Vagina (tissue), 2 donors: ENCODE measurements at regions not wholly inside any gene's neighbourhood (a gene's known extent, or its start where the extent isn't known, plus 50 kb on each side); places are given as distances from the start of the nearest gene placed in this dataset.

Experiments used
- DNase-seq, 2 donors: peaks; one replicate each; pipeline ENCODE4 v3.0.0-alpha.2; 2017; ENCODE audit errors: extremely low spot score in 2 of 2
- H3K27ac ChIP-seq: fragments of 200-600 bp; sonication (generic); one replicate; pipeline ENCODE4 v1.5.1; 2019
- H3K27me3 ChIP-seq: fragments of 200-600 bp; sonication (generic); one replicate; pipeline ENCODE4 v1.5.1; 2019
- H3K36me3 ChIP-seq, 2 donors: fragments of 200-600 bp; sonication (generic); one replicate each; pipeline ENCODE4 v1.5.1; 2017 to 2019
- H3K4me1 ChIP-seq: fragments of 200-600 bp; sonication (generic); one replicate; pipeline ENCODE4 v1.5.1; 2019
- H3K4me3 ChIP-seq, 2 donors: fragments of 200-600 bp; sonication (generic); 1 replicate in 1 of 2; 2 replicates in 1 of 2; pipeline ENCODE4 v1.5.1; 2016 to 2019
- H3K9me3 ChIP-seq: fragments of 200-600 bp; sonication (generic); one replicate; pipeline ENCODE4 v1.5.1; 2019
- POLR2A ChIP-seq, 2 donors: fragments of 450-650 bp; IDR thresholded peaks; one replicate each; pipeline ENCODE4 v1.6.1; 2017; ENCODE audit warnings: antibody characterized with exemption in 2 of 2, mild to moderate bottlenecking in 2 of 2, moderate library complexity in 2 of 2
- POLR2AphosphoS5 ChIP-seq, 2 donors: sonication (generic); formaldehyde crosslinking; IDR thresholded peaks; one replicate each; pipeline ENCODE4 v1.9.0; 2017; ENCODE audit warnings: antibody characterized with exemption in 2 of 2, mild to moderate bottlenecking in 2 of 2, low read depth in 1 of 2; ENCODE audit not compliant: insufficient read depth in 1 of 2
- intact Hi-C: fragments of 100-400 bp; cut with DNase I; formaldehyde crosslinking; loops from one replicate; pipeline ENCODE4 v1.15.1; 2023
- TF ChIP-seq, protein P1 (sequence below), 3 experiments: fragments of 450-650 bp in 2 of 3; fragments of 200-600 bp in 1 of 3; sonication (generic) in 1 of 3; IDR thresholded peaks; one replicate each; pipeline ENCODE4 v1.5.1; 2017 to 2019; ENCODE audit warnings: antibody characterized with exemption in 3 of 3, mild to moderate bottlenecking in 2 of 3, moderate library complexity in 2 of 3

DNA sequence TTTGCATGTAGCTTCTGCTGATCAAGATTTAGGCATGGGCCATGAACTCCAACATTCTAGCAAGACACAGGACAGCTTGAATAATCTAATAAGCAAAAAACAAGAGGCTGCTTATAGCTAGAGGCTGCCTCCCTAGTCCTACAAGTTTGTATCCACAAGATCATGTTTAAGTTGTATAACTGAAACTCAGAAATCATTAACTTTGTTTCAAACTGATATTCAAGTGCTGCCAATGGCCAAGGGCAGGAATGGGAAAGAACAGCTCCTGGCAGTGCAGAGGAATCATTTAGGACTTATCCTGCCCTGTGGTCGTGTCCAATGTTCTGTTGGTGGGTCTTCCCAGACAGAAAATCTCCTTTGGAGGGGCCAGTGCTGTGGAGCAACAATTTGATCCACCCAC, 209.6 kb upstream of the DDI1 start:
- TF ChIP-seq, protein P1, sequence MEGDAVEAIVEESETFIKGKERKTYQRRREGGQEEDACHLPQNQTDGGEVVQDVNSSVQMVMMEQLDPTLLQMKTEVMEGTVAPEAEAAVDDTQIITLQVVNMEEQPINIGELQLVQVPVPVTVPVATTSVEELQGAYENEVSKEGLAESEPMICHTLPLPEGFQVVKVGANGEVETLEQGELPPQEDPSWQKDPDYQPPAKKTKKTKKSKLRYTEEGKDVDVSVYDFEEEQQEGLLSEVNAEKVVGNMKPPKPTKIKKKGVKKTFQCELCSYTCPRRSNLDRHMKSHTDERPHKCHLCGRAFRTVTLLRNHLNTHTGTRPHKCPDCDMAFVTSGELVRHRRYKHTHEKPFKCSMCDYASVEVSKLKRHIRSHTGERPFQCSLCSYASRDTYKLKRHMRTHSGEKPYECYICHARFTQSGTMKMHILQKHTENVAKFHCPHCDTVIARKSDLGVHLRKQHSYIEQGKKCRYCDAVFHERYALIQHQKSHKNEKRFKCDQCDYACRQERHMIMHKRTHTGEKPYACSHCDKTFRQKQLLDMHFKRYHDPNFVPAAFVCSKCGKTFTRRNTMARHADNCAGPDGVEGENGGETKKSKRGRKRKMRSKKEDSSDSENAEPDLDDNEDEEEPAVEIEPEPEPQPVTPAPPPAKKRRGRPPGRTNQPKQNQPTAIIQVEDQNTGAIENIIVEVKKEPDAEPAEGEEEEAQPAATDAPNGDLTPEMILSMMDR (IDR thresholded peaks at IDR 0.05): no peak
- TF ChIP-seq POLR2AphosphoS5 (IDR thresholded peaks at IDR 0.05; ENCODE audit: insufficient read depth in 1 of 2, low read depth in 1 of 2): no peak
- no peak for TF ChIP-seq POLR2A (IDR thresholded peaks at IDR 0.05)
- no peak overlapping the region for H3K27ac ChIP-seq
- DNase-seq: no peak
- intact Hi-C loops: no loop called here
- no peaks in the 10 kb centered on the region for H3K4me1 ChIP-seq
- H3K9me3 ChIP-seq: no peaks in the 10 kb centered on the region
- no peaks in the 10 kb centered on the region for H3K27me3 ChIP-seq
- H3K36me3 ChIP-seq: no peaks in the 10 kb centered on the region
- H3K4me3 ChIP-seq: no peak overlapping the region

DNA sequence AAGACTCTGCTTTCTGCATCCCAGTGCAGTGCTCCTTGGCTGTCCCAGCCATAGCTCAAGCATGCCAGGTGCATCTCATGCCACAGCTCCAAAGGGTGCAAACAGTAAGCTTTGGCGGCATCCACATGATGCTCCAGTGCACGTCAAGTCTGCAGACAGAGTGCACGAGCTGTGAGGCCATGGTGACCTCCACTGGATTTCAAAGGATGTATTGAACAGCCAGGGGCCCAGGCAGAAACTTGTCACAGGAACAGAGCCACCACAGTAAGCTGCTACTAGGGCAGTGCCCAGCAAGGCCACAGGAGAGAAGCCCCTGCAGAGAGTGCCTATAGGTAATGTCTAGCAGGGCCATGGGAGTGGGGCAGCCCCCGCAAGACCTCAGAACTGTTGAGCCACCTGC, 206.8 kb upstream of the DDI1 start:
- no peak overlapping the region for H3K27ac ChIP-seq
- intact Hi-C loops: no loop called here
- TF ChIP-seq, protein P1 (IDR thresholded peaks at IDR 0.05): no peak
- TF ChIP-seq POLR2A (IDR thresholded peaks at IDR 0.05) (no peak), POLR2AphosphoS5 (IDR thresholded peaks at IDR 0.05; ENCODE audit: insufficient read depth in 1 of 2, low read depth in 1 of 2) (no peak)
- H3K9me3 ChIP-seq: no peaks in the 10 kb centered on the region
- no peaks in the 10 kb centered on the region for H3K36me3 ChIP-seq
- no peak overlapping the region for H3K4me3 ChIP-seq
- no peaks in the 10 kb centered on the region for H3K4me1 ChIP-seq
- H3K27me3 ChIP-seq: no peaks in the 10 kb centered on the region
- DNase-seq: no peak

DNA sequence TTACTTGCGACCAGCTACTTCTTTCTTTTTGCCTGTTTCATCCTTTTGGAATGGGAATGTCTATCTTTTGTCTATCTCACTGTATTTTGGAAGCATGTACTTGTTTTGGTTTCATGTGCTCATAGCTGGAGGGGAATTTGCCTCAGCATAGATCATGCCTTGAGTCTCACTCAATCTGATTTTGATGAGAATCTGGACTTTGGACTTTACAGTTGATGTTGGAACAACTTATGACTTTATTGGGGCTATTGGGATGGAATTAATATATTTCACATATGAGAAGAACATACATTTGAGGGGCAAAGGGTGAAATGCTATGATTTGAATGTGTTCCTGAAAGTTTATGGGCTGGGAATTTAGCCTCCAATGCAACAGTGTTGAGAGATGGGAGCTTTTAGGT, 206.2 kb upstream of the DDI1 start:
- Histone ChIP-seq H3K27ac (no peak overlapping the region), H3K4me3 (no peak overlapping the region), H3K4me1 (no peaks in the 10 kb centered on the region), H3K36me3 (no peaks in the 10 kb centered on the region), H3K27me3 (no peaks in the 10 kb centered on the region), H3K9me3 (no peaks in the 10 kb centered on the region)
- intact Hi-C loops: no loop called here
- DNase-seq: no peak
- TF ChIP-seq, protein P1 (IDR thresholded peaks at IDR 0.05): no peak
- no peak for TF ChIP-seq POLR2A (IDR thresholded peaks at IDR 0.05)
- TF ChIP-seq POLR2AphosphoS5 (IDR thresholded peaks at IDR 0.05; ENCODE audit: insufficient read depth in 1 of 2, low read depth in 1 of 2): no peak

DNA sequence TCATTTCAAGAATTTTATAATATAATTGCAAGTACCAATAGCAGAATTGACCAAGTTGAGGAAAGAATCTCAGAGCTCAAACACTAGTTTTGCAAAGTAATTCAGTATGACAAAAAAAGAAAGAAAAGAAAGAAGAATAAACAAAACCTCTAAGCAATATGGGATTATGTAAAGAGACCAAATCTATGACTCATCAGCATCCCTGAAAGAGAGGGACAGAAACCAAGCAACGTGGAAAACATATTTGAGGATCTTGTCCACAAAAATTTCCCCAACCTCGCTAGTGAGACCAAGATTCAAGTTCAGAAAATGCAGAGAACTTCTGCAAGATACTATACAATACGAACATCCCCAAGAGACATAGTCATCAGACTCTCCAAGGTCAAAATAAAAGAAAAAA, 203.7 kb upstream of the DDI1 start:
- H3K9me3 ChIP-seq: no peaks in the 10 kb centered on the region
- no peak overlapping the region for H3K27ac ChIP-seq
- no peaks in the 10 kb centered on the region for H3K4me1 ChIP-seq
- intact Hi-C loops: no loop called here
- no peak for DNase-seq
- no peaks in the 10 kb centered on the region for H3K36me3 ChIP-seq
- no peak overlapping the region for H3K4me3 ChIP-seq
- H3K27me3 ChIP-seq: no peaks in the 10 kb centered on the region
- TF ChIP-seq, protein P1 (IDR thresholded peaks at IDR 0.05): no peak
- no peak for TF ChIP-seq POLR2A (IDR thresholded peaks at IDR 0.05)
- no peak for TF ChIP-seq POLR2AphosphoS5 (IDR thresholded peaks at IDR 0.05; ENCODE audit: insufficient read depth in 1 of 2, low read depth in 1 of 2)

DNA sequence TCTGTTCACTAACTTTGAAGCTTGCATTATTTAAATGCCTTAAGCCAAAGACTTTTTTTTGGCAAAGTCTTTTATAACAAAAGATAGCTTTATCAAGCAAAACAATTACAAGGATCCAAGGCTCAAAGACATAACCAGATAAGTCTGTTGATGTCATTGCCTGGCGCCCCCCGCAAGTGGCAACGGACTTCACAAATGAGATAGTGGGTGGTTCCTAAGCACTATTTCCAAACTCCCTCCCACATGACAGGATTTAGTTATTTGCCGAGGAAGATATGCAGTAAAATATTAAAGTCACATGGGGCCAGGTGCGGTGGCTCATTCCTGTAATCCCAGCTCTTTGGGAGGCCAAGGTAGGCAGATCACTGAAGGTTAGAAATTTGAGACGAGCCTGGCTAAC, 194.2 kb upstream of the DDI1 start:
- no peak overlapping the region for H3K4me3 ChIP-seq
- H3K27ac ChIP-seq: no peak overlapping the region
- intact Hi-C loops: no loop called here
- no peaks in the 10 kb centered on the region for H3K27me3 ChIP-seq
- TF ChIP-seq POLR2AphosphoS5 (IDR thresholded peaks at IDR 0.05; ENCODE audit: insufficient read depth in 1 of 2, low read depth in 1 of 2) (no peak), POLR2A (IDR thresholded peaks at IDR 0.05) (no peak)
- TF ChIP-seq, protein P1 (IDR thresholded peaks at IDR 0.05): no peak
- no peaks in the 10 kb centered on the region for H3K9me3 ChIP-seq
- DNase-seq: no peak
- H3K4me1 ChIP-seq: no peaks in the 10 kb centered on the region
- no peaks in the 10 kb centered on the region for H3K36me3 ChIP-seq
